ENCODE measurements at regions not wholly inside any gene's neighbourhood (a gene's known extent, or its start where the extent isn't known, plus 50 kb on each side); places are given as distances from the start of the nearest gene placed in this dataset.
"Not testable (repeated sequence)": the region's sequence is repeated elsewhere in the genome, so short reads cannot be mapped to it uniquely, and the experiment has no call there.

GRCh38 chr2:76163860-76164259 lies 453.1 kb upstream of the GCFC2 start:
- no peak for DNase-seq

GRCh38 chr2:76160670-76161069 lies 450.0 kb upstream of the GCFC2 start:
- no peak for DNase-seq

GRCh38 chr2:76159042-76159648 lies 448.4 kb upstream of the GCFC2 start:
- no peak for DNase-seq

GRCh38 chr2:76157531-76157930 lies 446.8 kb upstream of the GCFC2 start:
- no peak for DNase-seq

GRCh38 chr2:76154981-76155380 lies 444.3 kb upstream of the GCFC2 start:
- DNase-seq: no peak

GRCh38 chr2:76149846-76150245 lies 439.1 kb upstream of the GCFC2 start:
- no peak for DNase-seq

- DNase-seq: not testable (repeated sequence)
These were observed 428.6 kb upstream of the GCFC2 start for GRCh38 chr2:76139303-76139702.

GRCh38 chr2:76128622-76129021 lies 417.9 kb upstream of the GCFC2 start:
- no peak for DNase-seq

- DNase-seq: no peak
These were observed 409.5 kb upstream of the GCFC2 start for GRCh38 chr2:76120176-76120575.

- no peak for DNase-seq
These were observed 379.0 kb upstream of the GCFC2 start for GRCh38 chr2:76089683-76090082.

GRCh38 chr2:76083248-76083647 lies 372.5 kb upstream of the GCFC2 start:
- no peak for DNase-seq

- DNase-seq: no peak
These were observed 371.8 kb upstream of the GCFC2 start for GRCh38 chr2:76082509-76082908.

GRCh38 chr2:76080154-76080553 lies 369.4 kb upstream of the GCFC2 start:
- DNase-seq: no peak

GRCh38 chr2:76075126-76075525 lies 364.4 kb upstream of the GCFC2 start:
- no peak for DNase-seq

GRCh38 chr2:76073992-76074604 lies 363.4 kb upstream of the GCFC2 start:
- no peak for DNase-seq

- DNase-seq: no peak
These were observed 339.5 kb upstream of the GCFC2 start for GRCh38 chr2:76050196-76050595.

- DNase-seq: no peak
These were observed 334.0 kb upstream of the GCFC2 start for GRCh38 chr2:76044701-76045100.

- DNase-seq: no peak
These were observed 328.8 kb upstream of the GCFC2 start for GRCh38 chr2:76039505-76039904.

- DNase-seq: no peak
These were observed 317.0 kb upstream of the GCFC2 start for GRCh38 chr2:76027761-76028160.

GRCh38 chr2:76019128-76019527 lies 308.4 kb upstream of the GCFC2 start:
- no peak for DNase-seq

- DNase-seq: no peak
These were observed 298.8 kb upstream of the GCFC2 start for GRCh38 chr2:76009484-76009883.

- DNase-seq: no peak
These were observed 297.4 kb upstream of the GCFC2 start for GRCh38 chr2:76008001-76008702.

GRCh38 chr2:76000425-76000824 lies 289.7 kb upstream of the GCFC2 start:
- no peak for DNase-seq

GRCh38 chr2:75998451-75998850 lies 287.7 kb upstream of the GCFC2 start:
- no peak for DNase-seq
